Colonic mucosa (tissue), 4 donors: ENCODE measurements at regions not wholly inside any gene's neighbourhood (a gene's known extent, or its start where the extent isn't known, plus 50 kb on each side); places are given as distances from the start of the nearest gene placed in this dataset.

Experiments
- DNase-seq: peaks from one replicate; pipeline ENCODE4 v3.0.0-alpha.2; 2020
- H3K27ac ChIP-seq: fragments of 200-600 bp; one replicate; pipeline ENCODE4 v1.8.0; 2021
- H3K27me3 ChIP-seq: fragments of 200-600 bp; one replicate; pipeline ENCODE4 v1.8.0; 2021
- H3K36me3 ChIP-seq: fragments of 200-600 bp; one replicate; pipeline ENCODE4 v1.8.0; 2021
- H3K4me1 ChIP-seq: fragments of 200-600 bp; one replicate; pipeline ENCODE4 v1.8.0; 2021; ENCODE audit warnings: mild to moderate bottlenecking
- H3K4me3 ChIP-seq: fragments of 200-600 bp; one replicate; pipeline ENCODE4 v1.8.0; 2021
- H3K9ac ChIP-seq, 2 donors: one replicate each; pipeline ENCODE4 v1.7.0; 2013; ENCODE audit warnings: control low read depth in 2 of 2, low read depth in 2 of 2, low read length in 2 of 2
- H3K9me3 ChIP-seq: fragments of 200-600 bp; one replicate; pipeline ENCODE4 v1.8.0; 2021
- intact Hi-C: fragments of 100-400 bp; cut with DNase I; formaldehyde crosslinking; loops from one replicate; pipeline ENCODE4 v1.14.1; 2022
- TF ChIP-seq, protein P1 (sequence below): fragments of 200-600 bp; IDR thresholded peaks from one replicate; pipeline ENCODE4 v1.8.0; 2022; ENCODE audit warnings: antibody characterized with exemption, mild to moderate bottlenecking
- donor health status: healthy.
- donor health status: DM: no; HTN: no; CAD: no.
- donor health status: DM: no; HTN: no; CAD: no.

DNA sequence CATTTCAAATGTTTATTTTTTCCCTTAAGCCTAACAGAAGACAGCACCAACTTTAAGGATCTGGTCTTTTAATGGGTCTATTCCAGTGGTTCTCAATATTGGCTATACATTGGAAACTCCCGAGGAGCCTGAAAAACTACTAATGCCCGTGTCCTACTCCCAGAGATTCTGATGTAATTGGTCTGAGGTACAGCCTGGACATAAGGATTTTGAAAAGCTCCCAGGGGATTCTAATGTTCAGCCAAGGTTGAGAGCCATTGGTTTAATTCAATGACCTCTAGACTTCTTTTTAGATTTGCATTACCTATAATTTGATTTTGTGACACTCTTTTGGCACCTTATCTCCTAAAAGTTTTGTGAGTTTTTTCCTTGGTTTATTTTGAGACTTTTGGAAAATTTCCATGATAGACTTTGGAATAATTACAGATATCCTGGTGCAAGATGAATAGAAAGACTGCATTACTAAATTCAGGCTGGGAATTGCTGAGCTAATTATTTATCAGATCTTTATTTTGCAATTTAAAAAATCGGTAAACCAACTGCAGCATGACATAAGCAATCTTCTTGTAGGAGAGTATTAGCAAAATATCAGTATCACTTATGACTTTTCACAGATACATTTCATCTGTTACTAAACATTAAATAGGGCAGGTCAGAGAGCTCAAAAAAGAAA lies 91.5 kb upstream of the ELL2 start:
- DNase-seq = no peak

DNA sequence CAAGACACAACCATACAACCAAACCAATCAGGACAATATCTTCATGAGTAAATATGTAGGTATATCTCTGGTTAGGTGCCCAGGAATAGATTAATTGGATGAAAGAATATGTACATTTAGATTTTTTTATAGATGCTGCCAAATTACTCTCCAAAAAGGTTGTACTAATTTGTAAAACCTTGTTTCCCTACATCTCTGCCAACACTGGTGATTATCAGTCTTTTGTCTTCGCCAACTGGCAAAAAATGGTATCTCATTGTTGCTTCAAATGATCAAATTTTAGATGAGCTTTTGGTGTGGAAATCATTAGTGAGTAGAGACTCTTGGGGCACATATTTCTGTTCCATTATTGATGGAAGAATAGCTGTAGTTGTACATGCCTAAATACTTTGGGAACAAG lies 90.7 kb upstream of the ELL2 start:
- intact Hi-C loops = no loop called here
- Histone ChIP-seq H3K9me3 (no peaks in the 10 kb centered on the region), H3K4me1 (no peaks in the 10 kb centered on the region), H3K27me3 (no peaks in the 10 kb centered on the region), H3K36me3 (no peaks in the 10 kb centered on the region), H3K4me3 (no peak overlapping the region), H3K9ac (no peak overlapping the region), H3K27ac (no peak overlapping the region)
- DNase-seq = no peak
- TF ChIP-seq, protein P1, sequence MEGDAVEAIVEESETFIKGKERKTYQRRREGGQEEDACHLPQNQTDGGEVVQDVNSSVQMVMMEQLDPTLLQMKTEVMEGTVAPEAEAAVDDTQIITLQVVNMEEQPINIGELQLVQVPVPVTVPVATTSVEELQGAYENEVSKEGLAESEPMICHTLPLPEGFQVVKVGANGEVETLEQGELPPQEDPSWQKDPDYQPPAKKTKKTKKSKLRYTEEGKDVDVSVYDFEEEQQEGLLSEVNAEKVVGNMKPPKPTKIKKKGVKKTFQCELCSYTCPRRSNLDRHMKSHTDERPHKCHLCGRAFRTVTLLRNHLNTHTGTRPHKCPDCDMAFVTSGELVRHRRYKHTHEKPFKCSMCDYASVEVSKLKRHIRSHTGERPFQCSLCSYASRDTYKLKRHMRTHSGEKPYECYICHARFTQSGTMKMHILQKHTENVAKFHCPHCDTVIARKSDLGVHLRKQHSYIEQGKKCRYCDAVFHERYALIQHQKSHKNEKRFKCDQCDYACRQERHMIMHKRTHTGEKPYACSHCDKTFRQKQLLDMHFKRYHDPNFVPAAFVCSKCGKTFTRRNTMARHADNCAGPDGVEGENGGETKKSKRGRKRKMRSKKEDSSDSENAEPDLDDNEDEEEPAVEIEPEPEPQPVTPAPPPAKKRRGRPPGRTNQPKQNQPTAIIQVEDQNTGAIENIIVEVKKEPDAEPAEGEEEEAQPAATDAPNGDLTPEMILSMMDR = no peak

More for the DNA sequence above, 91.5 kb upstream of the ELL2 start:
- no peak overlapping the region for H3K27ac ChIP-seq
- H3K9ac ChIP-seq = no peak overlapping the region
- no peaks in the 10 kb centered on the region for H3K4me1 ChIP-seq
- TF ChIP-seq, protein P1 = no peak
- H3K4me3 ChIP-seq = no peak overlapping the region
- no peaks in the 10 kb centered on the region for H3K9me3 ChIP-seq
- H3K27me3 ChIP-seq = no peaks in the 10 kb centered on the region
- intact Hi-C loops = no loop called here
- H3K36me3 ChIP-seq = no peaks in the 10 kb centered on the region

DNA sequence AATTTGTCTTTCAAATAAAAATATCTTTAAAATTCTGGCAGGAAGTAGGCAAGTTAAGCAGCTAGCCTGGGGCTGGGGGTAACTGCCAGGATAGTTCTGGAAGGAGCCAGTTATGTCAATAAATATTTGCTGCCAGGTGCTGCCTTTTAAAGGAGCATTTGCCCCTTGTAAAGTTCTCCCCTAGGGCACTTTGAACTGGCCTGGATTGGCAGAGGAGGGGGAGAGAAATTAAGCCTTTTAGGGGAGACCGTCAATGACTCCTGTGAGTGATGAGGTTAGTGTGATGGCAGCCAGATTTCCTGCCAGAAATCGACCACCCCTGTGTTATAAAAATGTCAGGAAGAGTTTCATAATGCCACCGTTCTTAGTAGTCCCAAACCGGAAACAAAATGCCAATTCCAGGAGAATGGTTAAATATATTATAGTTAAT lies 89.8 kb upstream of the ELL2 start:
- H3K27ac ChIP-seq = no peak overlapping the region
- H3K4me3 ChIP-seq = no peak overlapping the region
- no peaks in the 10 kb centered on the region for H3K9me3 ChIP-seq
- TF ChIP-seq, protein P1 = no peak
- no peak overlapping the region for H3K9ac ChIP-seq
- no peaks in the 10 kb centered on the region for H3K4me1 ChIP-seq
- H3K27me3 ChIP-seq = no peaks in the 10 kb centered on the region
- no peaks in the 10 kb centered on the region for H3K36me3 ChIP-seq
- DNase-seq = no peak
- intact Hi-C loops = no loop called here

DNA sequence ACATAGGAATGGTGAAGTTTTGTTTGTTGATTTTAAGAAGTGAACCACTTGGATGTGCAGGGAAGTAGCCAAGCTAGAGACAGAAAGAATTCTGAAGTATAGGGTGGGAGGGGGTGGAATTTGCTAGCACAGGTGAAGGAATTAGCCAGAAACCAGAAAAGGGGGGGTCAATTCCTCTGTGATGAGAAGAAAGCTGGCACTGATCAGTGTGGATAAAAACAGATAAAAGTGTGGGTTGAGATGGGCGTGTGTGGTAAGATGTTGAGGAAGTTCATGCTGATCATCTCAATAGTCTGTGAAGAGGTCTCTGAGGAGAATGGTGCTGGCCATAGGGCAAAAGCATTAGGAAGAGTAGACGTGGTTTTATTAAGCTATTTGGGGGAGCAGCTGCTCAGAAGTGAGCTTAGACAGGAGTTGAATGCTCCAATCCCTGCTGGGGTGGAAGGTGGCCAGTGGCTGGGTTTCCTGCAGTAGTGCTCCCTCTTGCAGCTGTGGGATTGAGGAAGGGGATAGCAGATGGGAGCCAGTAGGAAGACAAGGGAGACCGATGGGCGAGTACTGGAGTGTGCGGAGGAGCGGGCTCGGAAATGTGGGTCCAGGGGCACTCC lies 88.7 kb upstream of the ELL2 start:
- H3K27ac ChIP-seq = no peak overlapping the region
- H3K36me3 ChIP-seq = no peaks in the 10 kb centered on the region
- no peak for DNase-seq
- H3K9ac ChIP-seq = no peak overlapping the region
- no peaks in the 10 kb centered on the region for H3K27me3 ChIP-seq
- intact Hi-C loops = no loop called here
- no peak overlapping the region for H3K4me3 ChIP-seq
- H3K4me1 ChIP-seq = no peaks in the 10 kb centered on the region
- no peaks in the 10 kb centered on the region for H3K9me3 ChIP-seq
- TF ChIP-seq, protein P1 = no peak

DNA sequence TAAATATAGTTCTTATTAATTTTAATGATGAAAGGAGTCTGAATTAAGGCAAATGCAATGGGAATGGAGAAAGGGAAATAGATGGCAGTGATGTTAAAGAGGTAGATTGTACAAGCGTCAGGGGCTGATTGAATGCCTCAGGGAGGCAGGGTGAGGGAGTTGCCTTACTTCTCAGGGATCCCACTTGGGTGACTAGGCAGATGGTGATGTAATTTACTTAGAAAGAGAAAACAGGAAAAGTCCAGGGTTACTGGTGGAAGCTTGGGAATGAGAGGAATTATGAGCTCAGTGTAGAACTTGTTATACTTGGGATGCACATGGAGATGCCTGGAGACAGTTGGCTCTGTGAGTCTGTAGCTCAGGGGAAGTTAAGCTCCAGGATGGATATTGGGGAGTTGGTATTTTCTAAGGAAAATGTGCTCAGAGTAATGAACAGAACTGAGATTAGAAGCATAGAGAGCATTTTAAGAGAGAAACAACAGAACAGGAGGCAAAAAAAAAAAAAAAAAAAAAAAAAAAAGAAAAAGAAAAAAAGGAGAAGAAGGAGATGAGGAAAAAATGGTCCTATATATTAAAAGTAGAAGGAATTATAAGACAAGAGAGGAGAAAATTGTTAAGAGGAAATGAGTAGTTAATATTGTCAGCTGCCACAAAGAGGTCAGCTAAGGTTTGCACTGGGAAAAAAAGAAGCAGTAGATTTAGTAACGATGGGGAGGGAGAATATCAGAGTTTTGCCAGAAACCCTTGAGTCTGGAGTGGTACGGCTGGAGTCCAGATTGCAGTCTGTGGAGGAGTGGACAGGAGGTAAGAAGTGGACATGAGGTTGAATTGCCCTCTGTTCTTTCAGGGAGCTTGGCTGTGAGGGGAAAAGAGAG lies 88.0 kb upstream of the ELL2 start:
- Histone ChIP-seq H3K36me3 (no peaks in the 10 kb centered on the region), H3K9me3 (no peaks in the 10 kb centered on the region), H3K27ac (no peak overlapping the region), H3K9ac (no peak overlapping the region), H3K4me1 (no peaks in the 10 kb centered on the region), H3K4me3 (no peak overlapping the region), H3K27me3 (no peaks in the 10 kb centered on the region)
- no peak for DNase-seq
- TF ChIP-seq, protein P1 = no peak
- intact Hi-C loops = no loop called here
